GM18909 (cell line): ENCODE measurements at regions not wholly inside any gene's neighbourhood (a gene's known extent, or its start where the extent isn't known, plus 50 kb on each side); places are given as distances from the start of the nearest gene placed in this dataset.
"Not testable (repeated sequence)": the region's sequence is repeated elsewhere in the genome, so short reads cannot be mapped to it uniquely, and the experiment has no call there.

Experiments used
- ATAC-seq: cut with Tn5 transposase; IDR thresholded peaks from one replicate; pipeline ENCODE4 v1.9.1; 2021; ENCODE audit warnings: mild to moderate bottlenecking; ENCODE audit not compliant: unreplicated experiment, poor library complexity

DNA sequence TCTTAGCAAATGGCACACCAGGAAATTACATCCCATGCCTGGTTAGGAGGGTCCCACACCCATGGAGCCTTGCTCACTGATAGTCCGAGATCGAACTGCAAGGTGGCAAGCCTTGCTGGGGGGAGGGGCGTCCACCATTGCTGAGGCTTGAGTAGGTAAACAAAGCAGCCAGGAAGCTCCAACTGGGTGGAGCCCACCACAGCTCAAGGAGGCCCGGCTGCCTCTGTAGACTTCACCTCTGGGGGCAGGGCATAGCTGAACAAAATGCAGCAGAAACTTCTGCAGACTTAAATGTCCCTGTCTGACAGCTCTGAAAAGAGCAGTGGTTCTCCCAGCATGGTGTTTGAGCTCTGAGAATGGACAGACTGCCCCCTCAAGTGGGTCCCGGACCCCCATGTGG, 962.7 kb upstream of the INTU start:
- ATAC-seq: not testable (repeated sequence)

DNA sequence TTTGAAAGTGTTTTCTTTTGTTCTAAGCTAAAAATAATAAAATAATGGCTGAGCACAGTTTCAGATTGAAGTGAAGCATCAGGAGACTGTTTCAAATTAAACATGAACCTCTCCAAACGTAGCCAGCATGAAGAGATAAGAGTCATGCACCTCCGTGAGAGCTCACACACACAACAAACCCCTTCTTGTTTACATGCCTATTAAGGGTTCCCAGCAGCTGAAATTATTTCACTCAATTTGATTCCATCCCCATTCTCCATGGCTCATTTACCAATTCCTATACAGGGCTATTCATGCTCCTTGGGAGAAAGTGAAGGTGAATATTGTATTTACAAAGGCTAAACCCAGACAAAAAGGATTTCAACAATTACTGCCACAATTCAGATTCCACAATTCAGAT, 954.1 kb upstream of the INTU start:
- no peak for ATAC-seq

DNA sequence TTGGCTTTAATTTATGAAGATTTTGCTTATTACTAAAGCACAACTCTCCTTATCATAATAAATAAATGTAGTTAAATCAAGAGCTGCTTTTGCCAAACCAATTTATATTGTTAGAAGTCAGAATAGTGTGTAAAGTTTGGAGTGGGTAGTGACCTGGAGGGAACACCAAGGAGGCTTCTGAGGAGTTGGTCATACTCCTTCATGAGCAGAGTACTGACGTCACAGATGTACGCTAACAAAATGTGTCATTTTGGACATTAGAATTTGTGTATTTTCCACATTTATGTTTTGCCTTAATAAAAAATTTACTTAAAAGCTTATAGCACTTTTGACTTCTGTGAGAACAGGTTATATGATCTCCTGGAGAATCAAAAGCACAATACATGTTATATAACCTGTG, 953.5 kb upstream of the INTU start:
- no peak for ATAC-seq

DNA sequence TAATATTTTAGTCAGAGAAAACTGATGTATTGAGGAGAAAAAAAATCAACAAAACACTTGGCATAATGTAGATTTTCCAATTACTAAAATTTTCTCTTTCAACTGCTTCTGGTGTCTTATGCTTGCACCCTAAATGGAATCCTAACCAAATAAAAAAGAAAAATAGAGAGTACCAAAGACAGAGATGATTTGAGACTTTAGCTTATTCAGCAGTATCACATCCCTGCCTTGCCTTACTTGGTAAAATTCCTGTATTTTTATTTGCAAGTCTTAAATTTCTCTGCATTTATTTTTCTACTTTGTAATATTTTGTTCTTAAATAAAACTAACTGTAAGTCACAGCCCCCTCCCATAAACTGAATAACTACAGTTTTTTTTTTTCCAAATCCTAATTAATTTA, 950.5 kb upstream of the INTU start:
- no peak for ATAC-seq

DNA sequence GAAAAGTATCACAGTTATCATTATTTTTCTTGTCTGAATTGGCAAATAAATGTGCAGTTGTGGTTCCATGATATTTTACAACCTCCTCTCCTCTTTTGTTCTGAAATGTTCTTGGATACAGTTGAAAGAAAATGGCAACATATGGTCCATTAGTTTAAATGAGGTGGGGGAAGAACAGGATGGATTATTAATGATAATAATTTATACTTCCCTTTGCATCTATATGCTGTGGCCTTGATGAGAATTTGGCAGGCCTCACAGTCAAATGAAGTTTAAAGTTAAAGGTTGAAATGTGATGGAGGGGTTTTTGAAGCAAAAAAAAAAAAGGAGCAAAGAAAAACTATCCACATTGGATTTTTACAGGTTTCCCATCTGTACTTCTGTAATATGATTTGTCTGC, 946.3 kb upstream of the INTU start:
- ATAC-seq: no peak

DNA sequence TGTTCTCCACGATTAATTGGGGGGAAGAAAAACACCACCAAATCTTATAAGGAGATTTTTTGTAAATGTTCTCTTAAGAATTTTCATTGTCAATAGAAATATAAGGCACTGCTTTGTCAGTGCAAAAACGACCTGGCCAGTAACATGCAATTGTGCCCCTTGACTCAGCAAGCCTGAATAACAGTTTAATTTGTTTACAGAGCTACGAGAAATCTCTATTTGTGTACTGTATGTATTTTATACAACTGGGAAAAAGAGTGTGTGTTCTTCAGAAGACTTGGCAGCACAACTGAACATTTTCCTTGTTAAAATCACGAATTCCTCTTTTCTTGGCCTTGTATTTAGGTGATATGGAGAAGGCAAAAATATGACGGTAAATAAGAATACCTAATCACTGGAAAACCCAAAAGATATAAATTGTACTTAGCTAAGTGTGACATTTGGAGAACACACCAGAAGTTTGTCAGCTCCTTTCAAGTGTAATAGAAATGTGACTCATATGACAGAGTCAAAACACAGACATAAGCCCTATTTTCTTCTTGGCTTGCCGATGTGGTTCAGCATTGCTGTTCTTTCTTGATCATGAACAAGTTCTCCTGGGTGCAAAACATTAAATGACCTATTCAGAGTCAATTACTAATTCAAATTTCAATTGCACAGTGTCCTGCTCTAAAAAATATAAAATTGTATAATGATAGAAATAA, 945.0 kb upstream of the INTU start:
- ATAC-seq: no peak

DNA sequence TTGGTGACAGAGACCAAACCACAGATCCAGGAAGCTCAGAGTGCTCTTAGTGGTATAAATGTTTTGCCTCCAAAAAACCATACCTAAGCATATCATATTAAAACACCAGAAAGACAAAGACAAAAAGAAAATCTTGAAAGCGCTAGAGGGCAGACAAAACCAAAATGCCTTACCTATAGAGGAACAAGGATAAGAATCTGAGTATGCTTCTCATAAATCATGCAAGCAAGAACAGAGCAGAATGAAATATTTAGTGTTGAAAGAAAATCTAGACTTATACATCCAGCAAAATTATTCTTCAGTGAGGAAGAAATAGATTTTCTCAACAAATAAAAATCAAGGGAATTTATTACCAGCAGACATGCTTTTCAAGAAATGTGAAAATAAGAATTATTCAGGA, 941.0 kb upstream of the INTU start:
- ATAC-seq: no peak

DNA sequence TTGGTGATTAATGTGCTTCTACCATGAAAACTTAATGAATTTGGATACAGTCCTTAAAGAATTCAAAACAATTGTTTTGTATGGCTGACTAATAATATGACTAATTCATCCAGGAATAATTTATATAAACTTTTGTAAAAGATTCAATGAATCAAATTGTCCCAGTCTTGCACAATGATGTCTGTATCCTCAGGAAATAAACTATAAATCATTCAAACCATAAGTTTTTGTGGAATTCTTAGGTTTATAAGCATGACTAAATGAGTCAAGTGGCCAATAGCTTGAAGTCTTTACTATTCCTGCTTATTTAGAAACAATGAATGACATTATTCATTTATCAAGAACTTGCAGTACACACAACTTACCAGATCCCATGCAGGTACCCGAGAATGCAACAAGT, 935.0 kb upstream of the INTU start:
- no peak for ATAC-seq

DNA sequence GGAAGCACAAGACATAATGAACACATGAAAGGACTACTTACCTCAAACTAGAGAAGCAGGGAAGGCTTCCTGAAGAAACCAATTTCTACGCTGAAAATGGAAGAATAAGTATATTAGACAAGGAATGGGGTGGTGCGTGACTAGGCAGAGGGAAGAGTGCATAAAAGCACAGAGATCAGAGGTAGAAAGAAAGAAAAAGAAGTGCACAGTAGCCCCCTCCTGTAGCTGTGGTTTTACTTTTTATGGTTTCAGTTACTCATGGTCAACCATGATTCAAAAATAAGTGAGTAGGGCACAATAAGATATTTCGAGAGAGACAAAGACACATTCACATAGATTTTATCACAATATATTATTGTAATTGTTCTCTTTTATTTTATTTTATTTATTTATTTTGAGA, 934.5 kb upstream of the INTU start:
- ATAC-seq: no peak

DNA sequence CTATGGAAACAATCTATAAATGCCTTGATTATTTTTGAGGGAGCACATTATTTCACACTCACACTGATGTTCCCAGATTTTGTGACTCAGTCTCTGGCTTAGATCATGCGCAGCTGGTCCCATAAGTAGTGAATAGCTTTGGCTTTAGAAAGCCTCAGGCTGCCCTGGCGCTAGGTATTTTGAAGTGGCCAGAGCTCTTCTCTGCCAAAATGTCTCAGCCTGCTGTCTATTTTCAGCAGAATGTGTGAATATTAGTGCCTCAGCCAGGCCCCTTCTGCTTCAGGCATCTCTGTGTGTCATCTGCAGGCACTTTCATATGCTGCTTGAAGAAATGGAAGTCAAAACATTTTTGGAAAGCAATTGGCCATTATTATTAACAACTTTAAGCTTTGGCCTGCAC, 931.0 kb upstream of the INTU start:
- ATAC-seq: no peak

DNA sequence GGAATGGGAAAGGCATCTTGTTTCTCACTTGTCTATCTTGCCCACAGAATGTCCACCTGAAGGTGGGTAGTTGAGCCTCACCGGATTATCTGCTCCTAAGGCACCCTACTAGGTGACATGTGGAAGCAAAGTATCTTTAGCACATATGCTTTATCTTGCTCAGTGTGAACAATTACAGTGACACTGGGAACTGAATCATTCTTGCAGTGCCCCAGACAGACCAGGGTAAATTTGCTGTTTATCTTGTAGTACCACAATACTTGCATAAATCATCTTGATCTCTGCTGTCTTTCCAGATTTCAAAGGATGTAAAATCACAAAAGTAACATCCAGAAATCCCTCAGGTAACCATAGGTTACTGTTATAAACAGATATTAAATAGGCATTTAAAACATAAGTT, 930.0 kb upstream of the INTU start:
- no peak for ATAC-seq

DNA sequence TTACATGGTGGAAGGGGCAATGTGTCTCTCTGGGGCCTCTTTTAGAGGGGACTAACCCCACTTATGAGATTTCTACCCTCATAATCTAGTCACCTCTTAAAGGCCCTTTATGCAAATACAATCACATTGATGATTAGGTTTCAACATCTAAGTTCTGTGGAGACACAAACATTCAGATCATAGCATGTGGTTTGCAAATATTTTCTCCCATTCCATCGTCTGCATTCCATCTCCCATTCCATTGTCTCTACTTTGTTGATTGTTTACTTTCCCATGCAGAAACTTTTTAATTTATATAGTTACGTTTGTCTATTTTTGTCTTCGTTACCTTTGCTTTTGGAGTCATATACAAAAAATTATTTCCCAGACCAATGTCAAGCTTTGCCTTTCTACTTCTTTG, 927.5 kb upstream of the INTU start:
- no peak for ATAC-seq

DNA sequence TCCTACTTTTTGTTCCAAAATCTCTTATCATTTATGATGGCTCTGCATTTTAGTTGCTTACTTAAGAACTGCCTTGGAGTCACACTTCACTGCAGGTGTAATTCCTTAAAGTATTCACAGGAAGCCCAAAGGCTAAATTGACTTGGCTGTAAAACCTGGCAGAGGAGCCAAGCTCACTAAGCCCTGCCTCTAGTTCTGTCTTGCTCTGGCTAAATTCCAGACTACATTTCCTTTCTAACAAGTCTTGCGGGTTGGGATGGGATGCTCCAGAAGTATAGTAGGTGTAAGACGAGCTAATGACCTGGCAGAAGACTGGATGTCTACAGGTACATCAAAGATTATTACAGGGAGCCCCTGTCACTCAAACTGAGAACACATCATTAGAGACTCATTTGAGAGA, 924.0 kb upstream of the INTU start:
- no peak for ATAC-seq

DNA sequence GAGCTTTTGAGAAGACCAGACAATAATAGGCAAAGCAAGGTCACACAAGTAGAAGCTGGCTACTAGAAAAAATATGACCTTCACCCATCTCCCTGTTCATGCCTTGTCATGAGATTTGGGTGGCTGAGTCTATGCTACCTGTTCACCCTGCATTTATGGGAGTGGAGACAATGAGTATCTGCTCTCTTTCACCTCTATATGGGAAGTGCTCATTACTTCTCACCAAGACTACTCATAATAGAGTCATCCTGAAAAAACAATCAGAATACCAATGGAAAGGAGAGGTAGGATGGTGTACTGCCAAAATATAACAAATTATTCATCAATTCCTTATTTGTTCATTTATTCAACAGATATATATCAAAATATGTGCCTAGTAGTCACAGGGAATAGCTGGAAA, 921.8 kb upstream of the INTU start:
- ATAC-seq: no peak

DNA sequence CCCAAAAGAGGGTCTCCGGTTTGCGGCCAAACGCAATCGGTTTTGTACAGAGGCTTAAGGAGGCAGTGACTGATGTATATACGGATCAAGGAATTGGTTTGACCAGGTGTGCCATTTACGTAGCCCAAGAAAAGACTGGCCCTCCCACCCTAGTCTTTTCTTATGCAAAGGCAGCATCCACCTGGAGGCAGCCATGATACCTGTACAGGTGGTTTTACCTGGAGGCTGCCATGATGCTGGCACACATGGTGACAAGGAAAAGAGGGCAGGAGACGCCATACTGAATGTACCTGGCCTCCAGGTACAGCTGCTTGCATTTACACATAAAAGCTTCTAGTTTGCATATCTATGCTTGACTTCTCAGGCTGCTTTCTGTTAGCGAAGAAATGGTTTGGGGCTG, 917.7 kb upstream of the INTU start:
- no peak for ATAC-seq

DNA sequence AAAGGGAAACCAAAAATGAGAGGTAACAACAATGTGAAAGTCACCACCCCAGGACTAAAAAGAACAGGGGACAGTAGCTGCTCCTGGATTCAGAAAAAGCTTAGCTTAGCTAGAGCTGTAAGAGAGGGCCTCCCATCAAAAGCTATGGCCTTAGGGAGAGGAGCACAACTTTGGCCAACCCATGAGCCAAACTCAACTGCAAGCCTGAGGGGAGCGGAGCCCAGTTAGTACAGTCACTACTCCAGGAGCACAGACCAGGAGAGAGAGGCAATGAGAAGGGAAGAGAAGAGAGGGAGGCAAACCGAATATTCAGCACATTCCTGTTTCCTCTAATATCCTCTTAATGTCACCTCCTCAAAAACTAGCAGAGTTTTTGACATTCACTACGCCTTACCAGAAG, 917.1 kb upstream of the INTU start:
- ATAC-seq: no peak

DNA sequence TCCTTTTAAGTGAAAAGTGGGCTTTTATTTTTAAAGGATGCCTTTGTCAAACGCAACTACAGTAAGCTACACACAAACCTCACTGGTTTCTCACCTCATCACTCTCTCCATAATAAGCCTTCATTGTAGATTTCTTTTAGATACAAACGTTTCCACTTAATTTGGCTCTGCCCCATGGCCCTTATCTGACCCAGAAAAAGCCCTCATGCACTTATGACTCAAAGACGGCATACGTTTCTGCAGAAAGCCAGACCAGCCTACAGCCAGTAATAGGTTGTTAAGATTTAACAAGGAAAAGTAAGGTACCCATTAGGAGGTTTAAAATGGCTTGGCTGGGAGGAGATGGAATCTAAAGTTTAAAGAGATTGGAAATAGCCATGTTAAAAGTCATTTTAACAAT, 914.6 kb upstream of the INTU start:
- ATAC-seq: no peak

DNA sequence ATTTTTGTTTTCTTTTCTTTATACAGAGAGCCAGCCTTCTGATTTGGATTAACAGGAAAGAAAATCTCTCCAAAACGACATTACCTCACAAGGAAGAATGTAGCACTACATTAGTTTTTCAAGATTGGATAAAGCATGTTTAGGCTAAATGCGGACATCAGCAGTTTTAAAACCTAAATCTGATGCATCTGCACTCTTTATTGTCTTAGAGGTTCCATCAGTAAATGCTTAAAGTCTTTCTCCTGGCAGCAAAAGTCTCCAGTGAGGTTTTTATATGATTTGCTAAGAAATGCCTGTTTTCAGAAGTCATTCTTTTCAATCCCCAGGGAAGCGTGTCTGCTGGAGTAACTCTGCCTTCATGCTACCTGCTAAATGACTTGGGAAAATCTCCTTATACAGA, 912.9 kb upstream of the INTU start:
- no peak for ATAC-seq

DNA sequence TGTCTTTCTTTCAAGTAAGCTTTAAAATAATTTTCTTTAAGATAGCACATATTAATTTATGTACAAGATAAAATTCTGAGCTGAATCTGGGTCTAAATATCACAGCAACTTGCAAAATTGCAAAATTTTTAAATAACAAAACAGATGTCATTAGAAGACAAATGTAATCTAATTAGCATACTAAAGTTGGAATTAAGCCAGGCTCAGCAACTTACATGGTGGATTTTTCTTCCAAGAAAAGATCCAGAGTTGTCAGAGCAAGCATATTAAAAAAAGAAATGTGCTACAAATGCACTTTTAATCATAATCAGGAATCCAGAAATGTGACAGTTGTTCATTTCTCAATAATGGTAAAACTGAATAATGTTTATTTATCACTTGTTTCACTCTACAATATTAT, 906.9 kb upstream of the INTU start:
- ATAC-seq: no peak

DNA sequence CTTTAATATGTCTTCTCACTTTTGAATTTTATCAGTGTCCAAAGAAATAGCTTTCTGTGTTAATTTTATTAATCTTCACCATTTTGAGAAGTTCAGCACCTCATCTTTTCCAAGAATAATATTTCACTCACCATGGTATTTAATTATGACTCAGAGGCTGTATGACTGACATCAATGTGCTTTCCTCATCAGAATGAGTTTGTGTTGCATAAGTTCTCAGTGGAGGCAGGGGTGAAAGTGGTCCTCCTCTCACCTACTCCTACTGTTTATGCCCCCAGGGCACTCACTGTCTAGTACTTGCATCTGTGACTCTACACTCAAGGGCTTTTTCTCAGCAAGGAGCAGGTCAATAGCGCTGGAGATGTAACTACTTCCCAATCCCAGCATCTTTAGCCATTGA, 905.3 kb upstream of the INTU start:
- no peak for ATAC-seq

DNA sequence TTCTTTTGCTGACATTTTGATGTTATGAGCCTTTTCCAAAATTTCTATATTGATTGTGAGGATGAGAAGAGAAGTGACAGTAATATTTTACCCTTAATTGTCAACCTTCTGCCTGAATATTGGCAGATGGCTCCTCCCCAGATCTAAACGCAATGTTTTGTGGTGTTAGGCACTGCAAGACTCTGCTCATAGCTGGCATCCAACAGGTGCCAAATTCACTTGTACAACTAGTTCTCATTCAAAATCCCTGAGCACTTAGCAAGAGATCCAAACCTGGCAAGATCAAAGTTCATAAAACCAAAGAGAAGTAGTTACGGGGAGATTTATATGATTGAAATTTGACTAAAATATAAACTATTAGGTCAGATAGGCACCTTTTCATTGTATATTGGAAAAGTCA, 901.7 kb upstream of the INTU start:
- no peak for ATAC-seq

DNA sequence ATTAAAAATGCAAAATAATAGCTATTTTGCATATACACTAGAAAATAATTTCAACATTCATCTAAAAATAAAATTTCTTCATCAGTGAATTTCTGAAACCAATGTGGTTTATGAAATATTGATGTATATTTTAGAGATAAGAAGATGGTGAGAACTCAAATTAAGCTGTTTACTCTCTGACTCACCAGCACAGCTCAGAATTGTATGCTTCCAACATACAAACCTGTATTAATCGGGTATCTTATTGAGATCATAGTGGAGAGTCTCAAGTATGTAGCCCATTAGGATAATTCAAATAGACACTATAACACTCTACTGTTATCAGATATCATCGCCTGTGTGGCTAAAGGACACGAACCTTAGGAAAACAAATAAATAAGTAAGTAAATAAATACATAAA, 899.5 kb upstream of the INTU start:
- no peak for ATAC-seq

DNA sequence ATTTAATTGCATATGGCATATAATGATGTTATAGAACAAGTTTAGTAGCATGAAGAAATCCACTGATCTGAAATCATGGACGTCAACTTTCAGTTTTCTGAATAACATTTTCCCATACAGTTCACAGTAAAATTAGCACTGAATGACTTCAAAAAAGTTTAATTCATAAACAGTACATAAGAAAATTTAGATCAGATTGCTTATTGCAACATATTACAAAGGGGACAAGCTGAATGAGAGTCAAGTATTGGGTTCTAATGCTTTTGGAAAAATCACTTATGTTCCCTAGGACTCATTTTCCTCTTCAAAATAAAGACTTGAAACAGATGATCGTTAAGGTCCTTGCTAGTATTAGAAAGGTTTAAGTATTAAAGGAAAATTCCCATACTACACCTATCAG, 898.3 kb upstream of the INTU start:
- no peak for ATAC-seq
